Effector memory CD4-positive, alpha-beta T cell (primary cell): ENCODE measurements at regions not wholly inside any gene's neighbourhood (a gene's known extent, or its start where the extent isn't known, plus 50 kb on each side); places are given as distances from the start of the nearest gene placed in this dataset.

ENCODE experiments used
- DNase-seq, 3 donors: peaks; one replicate each; pipeline ENCODE4 v3.0.0-alpha.2; 2020
- H3K27ac ChIP-seq: 2 replicates; pipeline ENCODE4 v1.7.0; 2013; ENCODE audit warnings: mild to moderate bottlenecking, low read length, moderate library complexity; ENCODE audit not compliant: insufficient read depth, poor library complexity, severe bottlenecking
- H3K27me3 ChIP-seq: replicated peaks from 2 replicates; pipeline ENCODE4 v1.7.0; 2013; ENCODE audit warnings: mild to moderate bottlenecking, low read length; ENCODE audit not compliant: insufficient read depth, control insufficient read depth, poor library complexity, severe bottlenecking
- H3K36me3 ChIP-seq: 2 replicates; pipeline ENCODE4 v1.7.0; 2013; ENCODE audit warnings: mild to moderate bottlenecking, low read length, moderate library complexity; ENCODE audit not compliant: control insufficient read depth, insufficient read depth
- H3K4me1 ChIP-seq: 2 replicates; pipeline ENCODE4 v1.7.0; 2013; ENCODE audit warnings: low read length, mild to moderate bottlenecking; ENCODE audit not compliant: control insufficient read depth, insufficient read depth, poor library complexity, severe bottlenecking
- H3K4me3 ChIP-seq: 2 replicates; pipeline ENCODE4 v1.7.0; 2013; ENCODE audit warnings: low read length, low read depth, mild to moderate bottlenecking; ENCODE audit not compliant: insufficient read depth, poor library complexity, severe bottlenecking
- H3K9me3 ChIP-seq: 2 replicates; pipeline ENCODE4 v1.7.0; 2013; ENCODE audit warnings: mild to moderate bottlenecking, low read length, moderate library complexity; ENCODE audit not compliant: control insufficient read depth

- DNase-seq, result no peak
- Histone ChIP-seq H3K36me3 (no peaks in the 10 kb centered on the region), H3K9me3 (no peaks in the 10 kb centered on the region), H3K4me3 (no peak overlapping the region), H3K27me3 (no peaks in the 10 kb centered on the region), H3K27ac (no peak overlapping the region), H3K4me1 (no peaks in the 10 kb centered on the region)
Measured at GRCh38 chr7:10655031-10655430, 318.6 kb upstream of the PHF14 start.

DNA sequence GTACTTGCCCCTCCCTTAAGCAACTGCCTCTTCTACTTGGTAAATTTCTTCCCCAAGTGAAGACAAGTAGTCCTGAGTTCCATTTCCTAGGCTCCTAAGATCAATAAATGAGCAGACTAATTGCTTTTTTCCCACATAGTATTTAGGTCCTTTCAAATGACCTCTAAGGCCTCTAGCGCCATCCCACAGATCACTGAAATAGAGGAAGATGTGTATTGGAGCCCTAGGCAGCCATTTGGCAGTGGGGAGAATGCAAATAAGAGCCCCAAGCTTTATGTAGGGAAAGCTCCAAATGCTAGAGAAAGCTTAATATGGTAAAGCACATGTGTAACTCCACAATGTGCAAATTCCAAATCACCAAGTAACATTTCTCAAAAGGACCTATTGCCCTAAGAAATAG is 316.5 kb upstream of the PHF14 start:
- no peaks in the 10 kb centered on the region for H3K27me3 ChIP-seq

GRCh38 chr7:10657837-10658236 is 315.8 kb upstream of the PHF14 start:
- no peaks in the 10 kb centered on the region for H3K9me3 ChIP-seq
- no peaks in the 10 kb centered on the region for H3K36me3 ChIP-seq
- no peaks in the 10 kb centered on the region for H3K4me1 ChIP-seq
- no peak overlapping the region for H3K27ac ChIP-seq
- H3K4me3 ChIP-seq, result no peak overlapping the region
- no peak for DNase-seq
- no peaks in the 10 kb centered on the region for H3K27me3 ChIP-seq

More for the DNA sequence above, 316.5 kb upstream of the PHF14 start:
- no peaks in the 10 kb centered on the region for H3K9me3 ChIP-seq
- no peak for DNase-seq
- no peaks in the 10 kb centered on the region for H3K4me1 ChIP-seq
- no peak overlapping the region for H3K4me3 ChIP-seq
- H3K36me3 ChIP-seq, result no peaks in the 10 kb centered on the region
- no peak overlapping the region for H3K27ac ChIP-seq

DNA sequence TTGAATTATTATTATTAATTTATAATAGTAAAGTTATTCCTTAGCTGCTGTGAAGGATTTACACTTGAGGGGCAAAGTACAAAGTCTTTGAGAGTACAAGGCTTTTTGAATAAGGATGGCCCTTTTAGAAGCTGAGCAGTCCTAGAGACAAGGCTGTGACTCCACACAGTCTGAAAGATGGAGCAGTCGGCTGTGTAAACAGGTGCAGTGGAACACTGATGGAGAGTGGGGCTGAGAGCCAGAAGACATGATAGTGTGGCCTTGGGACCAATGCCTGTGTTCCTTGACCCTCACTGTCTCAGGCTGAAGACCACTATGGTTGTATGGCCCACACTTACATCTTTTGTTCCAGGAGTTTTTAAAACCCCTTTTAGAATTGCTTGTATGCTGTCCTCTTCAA is 311.2 kb upstream of the PHF14 start:
- Histone ChIP-seq H3K27ac (no peak overlapping the region), H3K4me1 (no peaks in the 10 kb centered on the region), H3K36me3 (no peaks in the 10 kb centered on the region), H3K9me3 (no peaks in the 10 kb centered on the region), H3K4me3 (no peak overlapping the region), H3K27me3 (no peaks in the 10 kb centered on the region)
- no peak for DNase-seq

DNA sequence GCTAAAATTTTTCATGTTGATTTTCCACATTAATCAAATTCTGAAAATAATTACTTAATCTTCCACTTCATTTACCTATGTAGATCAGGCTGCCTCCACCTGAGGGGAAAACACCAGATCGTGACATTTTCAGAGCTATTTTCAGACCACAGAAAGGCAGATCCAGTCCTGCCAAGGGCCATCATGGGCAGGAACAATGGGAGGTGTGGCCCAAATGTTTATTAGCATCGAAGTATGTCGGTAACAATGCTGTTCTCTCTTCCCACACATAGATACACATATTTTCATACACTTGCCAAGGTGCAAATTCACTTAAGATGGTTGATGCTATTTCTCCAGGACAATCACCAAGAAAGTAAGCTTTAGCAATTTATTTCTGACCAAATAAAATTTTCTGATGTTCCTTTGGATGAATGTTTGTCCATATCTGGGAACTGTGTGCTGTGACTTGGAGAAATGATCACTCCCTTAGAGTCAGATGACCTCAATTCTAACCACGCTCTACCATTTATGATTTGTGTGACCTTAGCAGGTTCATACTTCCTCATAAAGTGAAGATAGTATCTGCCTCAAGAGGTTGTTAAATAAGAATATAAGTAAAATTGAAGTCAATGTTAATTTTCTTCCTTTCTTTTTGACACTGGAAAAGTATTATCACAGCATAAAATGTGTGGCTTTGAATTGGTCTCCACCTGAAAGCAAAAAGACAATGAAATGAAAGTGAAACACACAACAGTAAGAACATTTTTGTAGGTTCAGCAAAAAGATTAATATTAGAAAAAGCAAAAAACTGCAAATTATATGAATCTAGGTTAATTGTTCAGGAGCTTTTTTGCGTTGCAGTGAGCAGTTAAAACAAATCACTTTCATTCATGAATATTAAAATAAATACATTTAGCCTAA is 310.4 kb upstream of the PHF14 start:
- no peak for DNase-seq
- H3K4me1 ChIP-seq, result no peaks in the 10 kb centered on the region
- no peak overlapping the region for H3K4me3 ChIP-seq
- no peak overlapping the region for H3K27ac ChIP-seq
- no peaks in the 10 kb centered on the region for H3K36me3 ChIP-seq
- H3K9me3 ChIP-seq, result no peaks in the 10 kb centered on the region
- H3K27me3 ChIP-seq, result no peaks in the 10 kb centered on the region

DNA sequence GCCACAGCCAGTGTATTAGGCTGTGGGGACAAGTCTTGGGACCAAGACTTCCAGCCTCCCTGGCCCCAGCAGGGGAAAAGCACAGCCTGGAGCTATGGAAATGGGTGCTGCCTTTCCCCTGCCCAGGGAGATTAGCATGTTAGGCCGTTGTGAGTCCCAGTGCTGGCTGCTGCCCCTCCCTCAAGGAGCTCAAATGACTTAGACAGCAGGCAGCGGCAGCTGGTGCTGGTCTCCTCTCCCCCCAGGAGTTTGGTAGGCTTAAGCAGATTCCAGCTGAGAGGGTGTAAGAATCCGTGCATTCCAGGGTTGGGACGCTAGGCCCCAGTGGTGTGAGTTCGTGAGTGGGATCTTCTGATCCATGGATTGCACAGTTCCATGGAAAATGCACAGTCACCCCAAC is 301.5 kb upstream of the PHF14 start:
- no peaks in the 10 kb centered on the region for H3K27me3 ChIP-seq
- no peak overlapping the region for H3K27ac ChIP-seq
- DNase-seq, result no peak
- H3K4me3 ChIP-seq, result no peak overlapping the region
- no peaks in the 10 kb centered on the region for H3K36me3 ChIP-seq
- H3K4me1 ChIP-seq, result no peaks in the 10 kb centered on the region
- no peaks in the 10 kb centered on the region for H3K9me3 ChIP-seq

- Histone ChIP-seq H3K9me3 (no peaks in the 10 kb centered on the region), H3K36me3 (no peaks in the 10 kb centered on the region), H3K4me3 (no peak overlapping the region), H3K27ac (no peak overlapping the region), H3K27me3 (no peaks in the 10 kb centered on the region), H3K4me1 (no peaks in the 10 kb centered on the region)
- no peak for DNase-seq
Measured at GRCh38 chr7:10677211-10677610, 296.5 kb upstream of the PHF14 start.

DNA sequence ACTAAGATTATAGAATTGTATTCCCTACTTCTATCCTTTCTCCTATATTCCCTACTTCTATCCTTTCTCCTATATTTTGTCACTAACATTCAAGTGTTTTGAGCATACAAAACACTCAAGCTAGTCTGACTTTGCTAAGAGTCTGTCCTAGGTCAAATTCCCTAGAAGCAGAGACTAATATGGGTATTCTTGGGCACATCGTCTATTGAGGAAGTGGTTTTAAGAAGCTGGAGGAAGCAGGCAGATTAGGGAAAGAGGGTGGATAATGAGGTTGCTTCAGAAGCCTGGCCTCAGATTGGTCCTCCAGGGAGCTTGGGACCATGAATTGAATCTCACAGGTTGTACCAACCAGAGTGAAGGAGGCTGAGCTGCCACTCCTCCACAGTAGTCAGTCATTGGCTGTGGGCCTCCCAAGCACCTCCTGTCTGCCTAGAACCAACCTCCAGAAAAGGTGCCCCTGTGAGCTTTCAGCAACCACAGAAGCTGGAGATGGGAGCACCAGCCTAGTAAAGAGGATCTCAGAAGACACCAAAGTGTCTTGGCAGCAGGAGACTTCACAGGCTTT is 295.9 kb upstream of the PHF14 start:
- no peak for DNase-seq
- H3K27me3 ChIP-seq, result no peaks in the 10 kb centered on the region
- H3K4me1 ChIP-seq, result no peaks in the 10 kb centered on the region
- no peak overlapping the region for H3K27ac ChIP-seq
- no peaks in the 10 kb centered on the region for H3K9me3 ChIP-seq
- H3K4me3 ChIP-seq, result no peak overlapping the region
- H3K36me3 ChIP-seq, result no peaks in the 10 kb centered on the region

DNA sequence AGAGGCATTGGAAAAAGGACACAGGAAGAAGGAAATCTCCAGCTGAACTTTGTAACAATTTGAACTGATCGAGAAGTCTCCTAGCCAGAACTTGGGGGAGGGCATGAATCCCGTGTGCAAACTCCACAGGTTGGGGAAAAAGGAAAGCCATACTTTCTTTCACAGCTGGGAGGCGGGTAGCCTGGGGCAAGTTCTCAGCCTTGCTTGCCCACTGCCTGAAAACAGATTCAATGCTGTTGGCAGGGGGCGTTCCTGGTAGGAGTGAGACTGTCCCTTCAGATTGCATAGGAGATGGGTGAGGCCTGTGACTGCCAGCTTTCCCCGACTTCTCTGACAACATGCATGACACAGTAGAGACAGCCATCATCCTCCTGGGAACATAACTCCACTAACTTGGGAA is 289.1 kb upstream of the PHF14 start:
- Histone ChIP-seq H3K9me3 (no peaks in the 10 kb centered on the region), H3K27ac (no peak overlapping the region), H3K4me1 (no peaks in the 10 kb centered on the region), H3K36me3 (no peaks in the 10 kb centered on the region), H3K27me3 (no peaks in the 10 kb centered on the region), H3K4me3 (no peak overlapping the region)
- DNase-seq, result no peak

DNA sequence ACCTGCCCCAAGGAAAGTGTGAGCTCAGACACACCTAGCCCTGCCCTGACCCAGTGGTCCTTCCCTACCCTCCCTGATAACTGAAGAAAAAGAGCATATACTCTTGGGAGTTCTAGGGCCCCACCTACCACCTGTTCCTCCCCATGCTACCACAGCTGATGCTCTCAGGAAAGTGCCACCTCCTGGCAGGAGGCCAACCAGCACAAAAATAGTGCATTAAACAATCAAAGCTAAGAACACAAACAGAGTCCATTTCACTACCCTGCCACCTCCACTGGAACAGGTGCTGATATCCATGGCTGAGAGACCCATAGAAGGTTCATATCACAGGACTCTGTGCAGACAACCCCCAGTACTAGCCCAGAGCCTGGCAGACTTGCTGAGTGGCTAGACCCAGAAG is 288.6 kb upstream of the PHF14 start:
- Histone ChIP-seq H3K4me3 (no peak overlapping the region), H3K36me3 (no peaks in the 10 kb centered on the region), H3K27ac (no peak overlapping the region), H3K27me3 (no peaks in the 10 kb centered on the region), H3K9me3 (no peaks in the 10 kb centered on the region), H3K4me1 (no peaks in the 10 kb centered on the region)
- no peak for DNase-seq
